HepG2 (cell line): ENCODE measurements at regions not wholly inside any gene's neighbourhood (a gene's known extent, or its start where the extent isn't known, plus 50 kb on each side); places are given as distances from the start of the nearest gene placed in this dataset.
"Not testable (repeated sequence)": the region's sequence is repeated elsewhere in the genome, so short reads cannot be mapped to it uniquely, and the experiment has no call there.

Experiments used
- ATAC-seq: fragments of 200-7000 bp; cut with Tn5 transposase; 3 replicates; pipeline ENCODE4 v1.9.1; 2020; ENCODE audit warnings: mild to moderate bottlenecking, moderate library complexity
- BruUV-seq: library from RNA; stranded (reverse); fragments of 400-500 nt; replicated peaks from 2 replicates; lab custom pipeline; 2021; lab: Mats Ljungman, UMichigan
- CTCF ChIA-PET: fragments of 300-600 bp; formaldehyde crosslinking; extraction: SDS; loops from one replicate; lab custom pipeline; 2021; ENCODE audit warnings: low total read pairs, inconsistent platforms, low intra/inter-chr PET ratio; lab: Yijun Ruan, JAX
- POLR2A ChIA-PET: fragments of 350-600 bp; sonication (Branson Sonifier 250); formaldehyde crosslinking; loops from one replicate; lab custom pipeline; 2020; ENCODE audit warnings: antibody characterized with exemption, inconsistent platforms; lab: Yijun Ruan, JAX
- DNase-seq: peaks from one replicate; pipeline ENCODE4 v3.0.0-alpha.2; 2015; ENCODE audit warnings: low spot score
- FAIRE-seq: peaks from 3 replicates; lab custom pipeline; 2011; peaks lifted over from hg19 to GRCh38; lab: Jason Lieb, UNC
- H2AFZ ChIP-seq: one replicate; pipeline ENCODE4 v1.6.1; 2011; ENCODE audit warnings: low read length, inconsistent platforms
- H3K27ac ChIP-seq: fragments of 300-600 bp; 3 replicates; pipeline ENCODE4 v1.8.0; 2011; ENCODE audit warnings: mixed run types, mild to moderate bottlenecking, mixed read lengths, low read length, inconsistent platforms; ENCODE audit not compliant: insufficient read depth; ENCODE audit errors: extremely low read length
- H3K27me3 ChIP-seq, 2 experiments: fragments of 200-600 bp in 1 of 2; 2 replicates in 1 of 2; 3 replicates in 1 of 2; pipeline versions ENCODE4 v1.6.0 to v1.8.0; 2011; ENCODE audit warnings: low read length in 2 of 2, mild to moderate bottlenecking in 2 of 2, moderate library complexity in 2 of 2, inconsistent platforms in 1 of 2; ENCODE audit not compliant: insufficient read depth in 2 of 2, control insufficient read depth in 1 of 2
- H3K36me3 ChIP-seq, 2 experiments: fragments of 200-600 bp in 1 of 2; replicated peaks in 1 of 2; 2 replicates in 1 of 2; 3 replicates in 1 of 2; pipeline versions ENCODE4 v1.5.1 to v1.8.0; 2011; ENCODE audit warnings: low read length in 2 of 2, inconsistent platforms in 1 of 2; ENCODE audit not compliant: insufficient read depth in 2 of 2, control insufficient read depth in 1 of 2
- H3K4me1 ChIP-seq: 2 replicates; pipeline ENCODE4 v1.5.1; 2012; ENCODE audit warnings: low read length, inconsistent platforms; ENCODE audit not compliant: insufficient read depth
- H3K4me2 ChIP-seq: 2 replicates; pipeline ENCODE4 v1.6.0; 2011; ENCODE audit warnings: low read depth, low read length, inconsistent platforms
- H3K4me3 ChIP-seq, 3 experiments: fragments of 200-600 bp in 1 of 3; sonication (generic), shearing (Covaris generic) in 1 of 3; replicated peaks in 1 of 3; 2 replicates each; pipeline ENCODE4 v1.5.1; 2011 to 2016; ENCODE audit warnings: low read length in 3 of 3, inconsistent platforms in 2 of 3, low read depth in 2 of 3, mild to moderate bottlenecking in 2 of 3, control low read depth in 1 of 3, mixed read lengths in 1 of 3; ENCODE audit not compliant: insufficient read depth in 1 of 3
- H3K79me2 ChIP-seq: one replicate; pipeline ENCODE4 v1.6.1; 2011; ENCODE audit warnings: low read length, inconsistent platforms; ENCODE audit not compliant: insufficient read depth
- H3K9ac ChIP-seq: 2 replicates; pipeline ENCODE4 v1.6.0; 2011; ENCODE audit warnings: mild to moderate bottlenecking, low read depth, low read length, inconsistent platforms; ENCODE audit not compliant: insufficient read depth
- H3K9me3 ChIP-seq: 2 replicates; pipeline ENCODE4 v1.5.1; 2012; ENCODE audit warnings: mild to moderate bottlenecking, low read length
- H4K20me1 ChIP-seq: 2 replicates; pipeline ENCODE4 v1.6.0; 2011; ENCODE audit warnings: inconsistent platforms, mild to moderate bottlenecking, low read length, moderate library complexity; ENCODE audit not compliant: insufficient read depth
- PAWR ChIP-seq: sonication (generic); formaldehyde crosslinking; IDR thresholded peaks from 2 replicates; pipeline ENCODE4 v1.4.0; 2020; ENCODE audit warnings: missing genetic modification reagents, mild to moderate bottlenecking, borderline replicate concordance
- TRIM24 ChIP-seq: sonication (generic); formaldehyde crosslinking; IDR thresholded peaks from 2 replicates; pipeline ENCODE4 v1.8.0; 2022; ENCODE audit warnings: mild to moderate bottlenecking, missing genetic modification reagents
- WGBS: methylation state at CpG from one replicate; pipeline ENCODE4 v1.1.6; 2017; ENCODE audit warnings: low lambda C conversion rate; 5-methylcytosine and 5-hydroxymethylcytosine counted together
- in situ Hi-C: cut with HindIII; loops from 2 replicates; pipeline ENCODE4 v1.10.0; 2017; ENCODE audit warnings: low pct_unique_long_range_greater_than_20kb; ENCODE audit not compliant: extremely low pct_ligation_motif_present
- intact Hi-C: fragments of 100-400 bp; cut with micrococcal nuclease; formaldehyde crosslinking; loops from one replicate; pipeline ENCODE4 v1.10.0; 2022; ENCODE audit not compliant: unreplicated experiment

GRCh38 chr1:194860248-194861201 is 1674.1 kb upstream of the B3GALT2 start:
- no peak for DNase-seq
- POLR2A ChIA-PET: no interaction called here
- Histone ChIP-seq H3K27ac (no peak overlapping the region), H3K9ac (no peak overlapping the region), H3K36me3 (no peaks in the 10 kb centered on the region), H3K4me1 (no peaks in the 10 kb centered on the region), H3K9me3 (no peaks in the 10 kb centered on the region), H4K20me1 (no peaks in the 10 kb centered on the region), H3K27me3 (no peaks in the 10 kb centered on the region; a peak in 1 of 5 replicates), H3K4me3 (no peak overlapping the region), H3K79me2 (no peaks in the 10 kb centered on the region), H3K4me2 (no peak overlapping the region), H2AFZ (no peak overlapping the region)
- intact Hi-C loops (no loop called here), in situ Hi-C loops (no loop called here)
- BruUV-seq: no TSS peak
- CTCF ChIA-PET: no interaction called here
- 47% methylated on average over 10 of the region's 10 CpGs for WGBS
- no peak for FAIRE-seq
- TF ChIP-seq TRIM24 (CRISPR knock-in tag) (no peak), PAWR (CRISPR knock-in tag) (no peak)
- no peak for ATAC-seq

- BruUV-seq, H2AFZ ChIP-seq, H4K20me1 ChIP-seq, FAIRE-seq, DNase-seq, H3K36me3 ChIP-seq, H3K27me3 ChIP-seq, CTCF ChIA-PET, H3K79me2 ChIP-seq, intact Hi-C loops, H3K4me3 ChIP-seq, H3K4me1 ChIP-seq, POLR2A ChIA-PET, H3K4me2 ChIP-seq, H3K27ac ChIP-seq, H3K9ac ChIP-seq, ATAC-seq, H3K9me3 ChIP-seq, in situ Hi-C loops: not testable (repeated sequence)
- WGBS: 81% methylated on average over 9 of the region's 17 CpGs
Measured at GRCh38 chr1:194859481-194860154, 1673.2 kb upstream of the B3GALT2 start.

GRCh38 chr1:194858811-194859480 is 1672.5 kb upstream of the B3GALT2 start:
- intact Hi-C loops, POLR2A ChIA-PET, H4K20me1 ChIP-seq, in situ Hi-C loops, DNase-seq, H3K9ac ChIP-seq, H3K9me3 ChIP-seq, H3K27ac ChIP-seq, H3K4me3 ChIP-seq, FAIRE-seq, H3K36me3 ChIP-seq, H2AFZ ChIP-seq, H3K79me2 ChIP-seq, BruUV-seq, H3K27me3 ChIP-seq, ATAC-seq, H3K4me1 ChIP-seq, CTCF ChIA-PET, H3K4me2 ChIP-seq: not testable (repeated sequence)
- 88% methylated on average over 4 of the region's 39 CpGs for WGBS
